Erythroblast (primary cell): ENCODE measurements at regions not wholly inside any gene's neighbourhood (a gene's known extent, or its start where the extent isn't known, plus 50 kb on each side); places are given as distances from the start of the nearest gene placed in this dataset.

Experiments used
- GATA1 ChIP-seq: IDR thresholded peaks from 2 replicates; pipeline ENCODE4 v1.6.1; 2011; ENCODE audit warnings: low read depth, mild to moderate bottlenecking, control low read depth, low read length, moderate library complexity
- POLR2A ChIP-seq: IDR thresholded peaks from 2 replicates; pipeline ENCODE4 v1.6.1; 2011; ENCODE audit warnings: mild to moderate bottlenecking, low read length

- TF ChIP-seq POLR2A (no peak), GATA1 (no peak)
These were observed 285.7 kb upstream of the USP15 start for GRCh38 chr12:61974461-61974860.
